Upper lobe of left lung (tissue), 6 donors: ENCODE measurements at regions not wholly inside any gene's neighbourhood (a gene's known extent, or its start where the extent isn't known, plus 50 kb on each side); places are given as distances from the start of the nearest gene placed in this dataset.

Experiments
- ATAC-seq, 2 donors: fragments of 200-7000 bp; cut with Tn5 transposase; one replicate each; pipeline ENCODE4 v1.9.1; 2022; ENCODE audit warnings: mild to moderate bottlenecking in 2 of 2, moderate library complexity in 2 of 2; ENCODE audit not compliant: low FRiP score in 2 of 2
- DNase-seq, 2 donors: peaks; one replicate each; pipeline ENCODE4 v3.0.0-alpha.2; 2019 to 2020
- H3K27ac ChIP-seq, 4 donors: fragments of 200-600 bp; sonication (generic); one replicate each; pipeline ENCODE4 v1.5.1; 2016 to 2019
- H3K27me3 ChIP-seq, 4 donors: fragments of 200-600 bp; sonication (generic); one replicate each; pipeline ENCODE4 v1.5.1; 2017 to 2019
- H3K36me3 ChIP-seq, 4 donors: fragments of 200-600 bp; sonication (generic); one replicate each; pipeline ENCODE4 v1.5.1; 2016 to 2019
- H3K4me1 ChIP-seq, 4 donors: fragments of 200-600 bp; sonication (generic); one replicate each; pipeline ENCODE4 v1.5.1; 2018 to 2019
- H3K4me3 ChIP-seq, 4 donors: fragments of 200-600 bp; sonication (generic); one replicate each; pipeline ENCODE4 v1.5.1; 2017 to 2019; ENCODE audit warnings: mild to moderate bottlenecking in 2 of 4, moderate library complexity in 1 of 4
- H3K9me3 ChIP-seq, 4 donors: fragments of 200-600 bp; sonication (generic); one replicate each; pipeline ENCODE4 v1.5.1; 2018 to 2019
- CTCF ChIP-seq, 6 experiments: fragments of 450-650 bp in 4 of 6; fragments of 200-600 bp in 2 of 6; sonication (generic) in 2 of 6; IDR thresholded peaks; one replicate each; pipeline ENCODE4 v1.5.1; 2016 to 2019; ENCODE audit warnings: antibody characterized with exemption in 6 of 6
- EP300 ChIP-seq, 4 donors: sonication (generic); formaldehyde crosslinking; IDR thresholded peaks; one replicate each; pipeline ENCODE4 v1.5.1; 2017; ENCODE audit warnings: antibody characterized with exemption in 4 of 4, control low read depth in 2 of 4
- POLR2A ChIP-seq, 4 donors: fragments of 450-650 bp; IDR thresholded peaks; one replicate each; pipeline ENCODE4 v1.5.1; 2016 to 2017; ENCODE audit warnings: antibody characterized with exemption in 4 of 4, mild to moderate bottlenecking in 2 of 4
- POLR2AphosphoS5 ChIP-seq, 2 donors: sonication (generic); formaldehyde crosslinking; IDR thresholded peaks; one replicate each; pipeline ENCODE4 v1.5.1; 2017; ENCODE audit warnings: antibody characterized with exemption in 2 of 2
- WGBS, 2 donors: methylation state at CpG; one replicate each; pipeline ENCODE4 v1.1.5; 2017 to 2018; 5-methylcytosine and 5-hydroxymethylcytosine counted together
- donor health status: DM: no; HTN: no; CAD: no; lungs with moderate emphysema.
- donor health status: DM: no; HTN: yes; CAD: no; lungs with severe emphysema.

GRCh38 chr3:24741506-24741905 lies 246.9 kb upstream of the THRB start:
- H3K27ac ChIP-seq: no peak overlapping the region
- no peak for ATAC-seq
- H3K36me3 ChIP-seq: no peaks in the 10 kb centered on the region
- H3K4me3 ChIP-seq: no peak overlapping the region
- H3K9me3 ChIP-seq: no peaks in the 10 kb centered on the region
- no peaks in the 10 kb centered on the region for H3K4me1 ChIP-seq
- no peak for TF ChIP-seq POLR2AphosphoS5 (IDR thresholded peaks at IDR 0.05)
- TF ChIP-seq CTCF (IDR thresholded peaks at IDR 0.05): no peak
- no peak for TF ChIP-seq POLR2A (IDR thresholded peaks at IDR 0.05)
- no peak for TF ChIP-seq EP300 (IDR thresholded peaks at IDR 0.05)
- H3K27me3 ChIP-seq: no peaks in the 10 kb centered on the region
- DNase-seq: no peak
- 89 to 95% methylated on average over 2 of the region's 2 CpGs for WGBS, 2 donors

- H3K27me3 ChIP-seq: no peaks in the 10 kb centered on the region
- DNase-seq (no peak), ATAC-seq (no peak)
- H3K36me3 ChIP-seq: no peaks in the 10 kb centered on the region
- TF ChIP-seq CTCF (IDR thresholded peaks at IDR 0.05) (no peak), POLR2A (IDR thresholded peaks at IDR 0.05) (no peak), POLR2AphosphoS5 (IDR thresholded peaks at IDR 0.05) (no peak), EP300 (IDR thresholded peaks at IDR 0.05) (no peak)
- H3K9me3 ChIP-seq: no peaks in the 10 kb centered on the region
- WGBS, 2 donors: 91 to 92% methylated on average over 4 of the region's 4 CpGs
- no peak overlapping the region for H3K27ac ChIP-seq
- H3K4me3 ChIP-seq: no peak overlapping the region
- no peaks in the 10 kb centered on the region for H3K4me1 ChIP-seq
Measured at GRCh38 chr3:24748520-24748919, 253.9 kb upstream of the THRB start.

- no peak for ATAC-seq
- 91 to 97% methylated on average over 1 of the region's 1 CpG for WGBS, 2 donors
- TF ChIP-seq POLR2AphosphoS5 (IDR thresholded peaks at IDR 0.05): no peak
- TF ChIP-seq POLR2A (IDR thresholded peaks at IDR 0.05): no peak
- TF ChIP-seq CTCF (IDR thresholded peaks at IDR 0.05): no peak
- no peak for TF ChIP-seq EP300 (IDR thresholded peaks at IDR 0.05)
- DNase-seq: no peak
- Histone ChIP-seq H3K27me3 (no peaks in the 10 kb centered on the region), H3K27ac (no peak overlapping the region), H3K9me3 (no peaks in the 10 kb centered on the region), H3K36me3 (no peaks in the 10 kb centered on the region), H3K4me1 (no peaks in the 10 kb centered on the region), H3K4me3 (no peak overlapping the region)
Measured at GRCh38 chr3:24751020-24751419, 256.4 kb upstream of the THRB start.

GRCh38 chr3:24756101-24756888 lies 261.6 kb upstream of the THRB start:
- no peaks in the 10 kb centered on the region for H3K9me3 ChIP-seq
- no peak overlapping the region for H3K4me3 ChIP-seq
- TF ChIP-seq EP300 (IDR thresholded peaks at IDR 0.05) (no peak), POLR2AphosphoS5 (IDR thresholded peaks at IDR 0.05) (no peak), POLR2A (IDR thresholded peaks at IDR 0.05) (no peak), CTCF (IDR thresholded peaks at IDR 0.05) (no peak)
- no peak for DNase-seq
- H3K27ac ChIP-seq: no peak overlapping the region
- H3K27me3 ChIP-seq: no peaks in the 10 kb centered on the region
- H3K36me3 ChIP-seq: no peaks in the 10 kb centered on the region
- ATAC-seq: no peak
- WGBS, 2 donors: 66 to 89% methylated on average over 4 of the region's 4 CpGs
- no peaks in the 10 kb centered on the region for H3K4me1 ChIP-seq

GRCh38 chr3:24763393-24763792 lies 268.7 kb upstream of the THRB start:
- DNase-seq (no peak), ATAC-seq (no peak)
- no peaks in the 10 kb centered on the region for H3K9me3 ChIP-seq
- no peaks in the 10 kb centered on the region for H3K36me3 ChIP-seq
- H3K27me3 ChIP-seq: no peaks in the 10 kb centered on the region
- H3K27ac ChIP-seq: no peak overlapping the region
- no peak overlapping the region for H3K4me3 ChIP-seq
- no peaks in the 10 kb centered on the region for H3K4me1 ChIP-seq
- WGBS, 2 donors: 86 to 92% methylated on average over 11 of the region's 11 CpGs
- TF ChIP-seq EP300 (IDR thresholded peaks at IDR 0.05) (no peak), POLR2A (IDR thresholded peaks at IDR 0.05) (no peak), CTCF (IDR thresholded peaks at IDR 0.05) (no peak), POLR2AphosphoS5 (IDR thresholded peaks at IDR 0.05) (no peak)
